ENCODE measurements at regions not wholly inside any gene's neighbourhood (a gene's known extent, or its start where the extent isn't known, plus 50 kb on each side); places are given as distances from the start of the nearest gene placed in this dataset.

DNA sequence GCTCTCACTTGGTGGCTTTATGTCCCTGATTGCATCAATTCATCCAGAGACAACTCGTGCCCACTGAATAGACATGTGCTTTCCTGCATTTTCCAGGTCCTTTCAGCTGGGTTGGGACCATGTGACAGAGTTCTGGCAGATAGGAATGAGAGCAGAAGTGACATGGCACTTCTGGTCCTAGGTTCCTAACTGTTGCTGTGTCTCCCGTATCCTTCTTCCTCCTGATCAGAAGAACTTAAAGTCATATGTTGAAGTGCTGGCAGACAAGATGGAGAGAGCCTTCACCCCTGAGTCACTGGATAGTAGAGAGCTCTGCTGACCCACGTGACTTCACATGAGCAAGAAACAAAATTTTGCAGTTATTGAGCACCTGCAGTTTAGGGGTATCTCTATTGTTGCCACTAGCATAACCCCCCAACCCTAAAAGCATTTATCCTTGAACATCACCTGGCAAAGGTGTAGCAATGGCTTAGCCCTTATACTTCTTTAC lies 80.0 kb downstream of the NREP start:
- DNase-seq = peak in 1 of 3 donors; percentile 28

DNA sequence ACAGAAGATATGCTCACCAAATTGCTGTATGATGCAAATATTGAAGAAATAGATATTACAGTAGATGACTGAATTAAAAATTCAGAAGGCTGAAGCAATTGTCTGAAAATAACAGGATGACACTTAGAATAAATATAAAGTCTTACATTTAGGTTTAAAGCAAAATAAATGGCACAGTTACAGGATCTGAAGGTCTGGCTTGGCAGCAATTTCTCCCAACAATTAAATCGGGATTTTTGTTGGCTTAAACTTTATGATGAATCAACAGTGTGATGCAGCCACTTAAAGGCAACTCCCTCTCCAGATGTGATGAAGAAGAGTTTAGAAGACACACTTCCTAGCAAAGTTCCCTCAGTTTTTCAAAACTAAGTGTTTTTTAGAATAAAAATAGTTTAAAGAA lies 80.5 kb downstream of the NREP start:
- peak in 1 of 3 donors; percentile 63 for DNase-seq

DNA sequence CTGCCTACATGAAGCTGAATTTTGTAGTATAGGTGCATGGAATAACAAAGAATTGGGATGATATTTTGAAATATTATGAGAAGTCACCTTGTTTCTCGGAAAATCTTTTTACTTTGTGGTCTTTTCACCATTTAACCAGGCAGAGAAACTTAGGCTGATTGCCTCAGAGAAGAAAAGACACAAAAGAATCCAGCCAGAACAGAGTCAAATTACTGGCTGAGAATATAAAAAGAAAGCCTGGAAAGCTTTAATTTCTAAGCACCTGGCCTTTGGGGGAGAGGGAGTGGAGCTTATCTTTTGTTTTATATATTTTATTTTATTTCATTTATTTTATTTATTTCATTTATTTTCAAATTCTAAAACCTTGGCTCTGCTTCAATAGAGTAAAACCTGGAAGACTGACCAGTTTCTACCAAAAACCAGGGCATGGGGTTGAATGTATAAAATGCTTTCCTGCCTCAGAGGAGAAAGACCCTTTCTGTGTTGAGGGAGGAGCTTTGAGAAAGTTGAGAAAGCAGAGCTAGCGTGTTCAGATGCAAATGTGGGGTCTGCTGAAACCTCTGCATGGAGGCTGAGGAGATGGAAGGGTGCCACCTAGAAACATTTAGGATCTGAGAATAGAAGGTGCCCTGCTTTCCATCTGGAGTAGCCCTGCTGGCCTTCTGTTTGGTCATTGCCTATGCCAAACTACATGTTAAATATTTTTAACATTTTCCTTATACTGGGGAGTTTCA lies 81.6 kb downstream of the NREP start:
- DNase-seq = peak in 1 of 3 donors; percentile 48

DNA sequence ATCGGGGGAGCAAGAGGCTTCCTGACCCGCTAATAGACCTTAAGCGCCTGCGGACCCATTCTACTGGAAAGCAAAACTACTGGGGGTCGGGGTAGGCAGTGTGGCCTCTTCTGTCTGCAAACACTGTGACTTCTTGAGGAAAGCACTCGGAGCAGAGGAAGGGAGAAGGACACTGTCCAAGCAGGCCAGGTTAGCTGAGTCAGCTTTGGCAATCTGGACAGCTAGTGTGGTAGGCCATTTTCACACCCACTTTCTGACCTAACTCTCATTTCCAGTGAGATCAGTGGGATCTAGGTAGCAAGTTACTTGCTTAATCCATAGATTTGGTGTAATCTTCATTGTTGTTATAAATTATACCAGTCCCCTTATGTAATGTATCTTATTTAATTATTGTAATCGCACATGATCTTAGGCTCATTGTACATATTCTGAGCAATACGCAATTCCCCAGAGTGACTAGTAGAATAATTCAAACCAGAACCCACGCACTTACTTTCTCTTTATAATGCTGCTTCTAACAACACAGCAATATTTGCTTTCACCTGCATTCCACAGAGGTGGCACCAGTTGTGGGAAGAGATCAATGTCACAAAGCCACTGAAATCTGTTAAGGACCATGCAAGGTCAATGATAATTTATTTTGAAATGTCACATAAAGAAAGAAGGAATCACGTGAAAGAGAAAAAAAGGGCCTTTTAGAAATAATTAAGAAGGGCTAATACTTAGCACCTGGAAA lies 82.9 kb downstream of the NREP start:
- DNase-seq = peak in 2 of 3 donors; percentile 63 to 69

DNA sequence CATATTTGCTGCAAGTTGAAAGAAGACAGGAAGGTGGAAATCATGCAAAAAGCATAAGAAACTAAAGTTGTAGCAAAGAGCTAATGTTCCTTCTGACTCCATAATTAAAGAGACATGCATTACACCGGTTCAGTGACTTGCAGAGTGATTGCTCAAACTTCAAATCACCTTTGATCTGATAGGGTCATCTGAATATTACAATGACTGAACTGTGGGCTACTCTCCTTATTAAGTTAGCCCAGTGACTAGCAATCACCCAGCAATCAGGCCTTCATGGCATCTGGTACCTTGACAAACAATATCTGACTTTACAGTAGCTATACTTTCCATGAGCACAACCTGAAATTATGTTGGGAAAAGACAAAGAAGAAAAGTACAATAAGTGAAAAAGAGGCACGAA lies 84.9 kb downstream of the NREP start:
- DNase-seq = no peak

DNA sequence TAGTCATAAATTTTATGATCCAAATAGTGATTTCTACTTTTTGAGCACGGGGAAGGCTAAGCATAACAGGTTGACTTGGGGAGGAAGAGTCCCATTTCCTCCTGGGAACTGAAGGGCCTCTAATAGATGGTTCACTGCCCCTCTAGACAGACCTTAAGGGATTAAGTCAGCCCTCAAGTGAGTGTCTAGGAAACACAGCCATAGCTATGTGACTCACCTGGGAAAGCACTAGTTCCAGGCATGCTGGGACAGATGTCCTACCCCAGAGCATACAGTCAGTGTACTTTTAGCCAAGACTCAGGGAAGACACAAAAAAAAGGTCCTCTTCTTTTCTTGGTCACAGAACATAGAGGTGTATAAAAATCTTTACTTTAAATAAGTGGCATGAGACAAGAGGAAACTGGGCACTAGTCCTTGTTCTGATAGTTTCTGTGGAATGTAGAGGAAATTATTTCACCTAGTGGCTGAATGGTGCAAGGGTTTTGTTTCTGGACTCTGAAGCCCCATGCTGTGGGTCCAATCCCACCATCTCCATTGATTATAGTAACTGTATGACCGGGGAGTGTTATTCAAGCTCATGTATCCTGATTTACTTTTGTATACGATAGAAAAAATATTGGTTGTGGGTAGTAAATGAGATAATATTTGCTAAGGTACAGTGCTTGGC lies 86.0 kb downstream of the NREP start:
- DNase-seq = no peak

DNA sequence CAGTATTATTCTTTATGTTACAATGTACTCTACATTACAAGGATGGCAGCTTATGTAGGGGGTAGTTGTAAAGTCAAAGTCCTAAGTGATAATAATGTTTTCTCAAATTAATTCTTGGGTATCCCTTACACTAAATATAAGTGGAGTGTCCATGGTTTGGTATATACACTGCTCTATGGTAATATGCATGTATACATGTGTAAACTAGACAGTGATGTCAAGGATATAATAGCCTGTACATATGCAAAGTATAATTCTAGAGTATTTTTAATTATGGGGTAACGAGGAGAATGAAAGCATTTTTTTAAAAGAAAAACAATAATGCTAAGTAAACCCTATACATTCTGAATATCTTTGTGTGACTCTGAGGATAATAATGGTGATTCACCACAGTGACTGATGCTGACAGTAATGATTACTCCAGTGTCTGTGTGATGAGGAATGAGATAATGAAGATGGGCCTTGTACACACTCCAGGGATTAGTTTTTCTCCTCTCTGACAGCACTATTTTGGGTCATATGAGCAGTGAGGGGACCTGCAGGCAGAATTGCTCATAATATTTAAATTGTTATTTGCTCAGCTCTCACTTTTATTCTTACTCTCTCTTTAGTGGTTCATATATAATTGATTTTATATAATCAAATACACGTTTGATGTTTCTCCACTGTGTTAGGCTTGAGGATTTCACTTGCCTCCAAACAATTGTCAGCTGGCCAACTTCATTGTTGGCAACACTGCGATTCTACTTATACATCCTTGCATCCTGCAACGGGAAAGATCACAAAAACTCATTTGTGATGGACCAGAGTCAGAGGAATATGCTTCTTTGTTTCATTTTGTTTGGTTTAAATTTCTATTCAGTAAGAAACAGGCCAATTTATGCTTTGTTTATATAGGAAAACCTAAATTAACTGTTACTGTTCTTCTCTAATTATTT lies 88.2 kb downstream of the NREP start:
- peak in 1 of 3 donors; percentile 17 for DNase-seq

DNA sequence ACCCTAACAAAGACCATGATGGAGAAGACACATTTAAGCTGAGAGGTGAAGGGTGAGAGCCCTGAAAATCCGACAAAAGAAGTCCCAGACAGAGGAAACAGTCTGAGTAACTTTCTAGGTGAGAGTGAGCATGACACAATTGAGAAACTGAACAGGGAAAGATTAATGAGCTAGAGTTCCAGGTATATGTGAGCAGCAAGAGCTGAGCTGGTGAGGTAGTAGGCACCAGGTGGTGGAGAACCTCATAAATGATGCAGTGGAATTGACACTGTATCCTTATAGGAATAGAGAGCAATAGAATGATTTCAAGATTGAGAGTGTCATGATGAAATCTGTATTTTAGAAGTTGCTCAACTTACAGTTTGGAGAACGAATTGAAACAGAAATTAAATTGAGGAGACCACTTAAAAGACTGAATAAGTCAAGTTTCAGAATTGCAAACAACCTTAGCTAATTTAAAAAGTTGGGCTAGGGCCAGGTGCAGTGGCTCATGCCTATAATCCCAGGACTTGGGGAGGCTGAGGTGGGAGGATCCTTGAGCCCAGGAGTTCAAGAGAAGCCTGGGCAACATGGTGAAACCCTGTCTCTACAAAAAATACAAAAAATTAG lies 89.8 kb downstream of the NREP start:
- no peak for DNase-seq

DNA sequence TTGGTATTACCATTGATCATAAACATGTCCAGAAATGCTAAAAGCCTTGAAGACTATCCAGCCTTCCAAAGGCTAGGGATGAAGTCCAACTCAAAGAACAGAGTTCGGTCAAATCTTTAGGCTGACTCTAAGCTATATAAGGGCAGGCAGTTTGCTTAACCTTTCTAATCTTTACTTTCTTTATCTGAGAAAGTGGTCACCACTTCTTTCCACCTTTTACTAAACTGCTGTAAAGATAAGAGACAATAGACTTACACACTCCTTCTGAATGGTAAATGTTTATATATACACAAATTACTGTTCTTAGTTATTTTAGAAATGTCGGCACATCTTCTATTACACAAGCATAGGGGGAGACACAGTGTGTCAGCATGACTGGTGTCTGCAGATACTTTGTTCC lies 100.4 kb downstream of the NREP start:
- no peak for DNase-seq

DNA sequence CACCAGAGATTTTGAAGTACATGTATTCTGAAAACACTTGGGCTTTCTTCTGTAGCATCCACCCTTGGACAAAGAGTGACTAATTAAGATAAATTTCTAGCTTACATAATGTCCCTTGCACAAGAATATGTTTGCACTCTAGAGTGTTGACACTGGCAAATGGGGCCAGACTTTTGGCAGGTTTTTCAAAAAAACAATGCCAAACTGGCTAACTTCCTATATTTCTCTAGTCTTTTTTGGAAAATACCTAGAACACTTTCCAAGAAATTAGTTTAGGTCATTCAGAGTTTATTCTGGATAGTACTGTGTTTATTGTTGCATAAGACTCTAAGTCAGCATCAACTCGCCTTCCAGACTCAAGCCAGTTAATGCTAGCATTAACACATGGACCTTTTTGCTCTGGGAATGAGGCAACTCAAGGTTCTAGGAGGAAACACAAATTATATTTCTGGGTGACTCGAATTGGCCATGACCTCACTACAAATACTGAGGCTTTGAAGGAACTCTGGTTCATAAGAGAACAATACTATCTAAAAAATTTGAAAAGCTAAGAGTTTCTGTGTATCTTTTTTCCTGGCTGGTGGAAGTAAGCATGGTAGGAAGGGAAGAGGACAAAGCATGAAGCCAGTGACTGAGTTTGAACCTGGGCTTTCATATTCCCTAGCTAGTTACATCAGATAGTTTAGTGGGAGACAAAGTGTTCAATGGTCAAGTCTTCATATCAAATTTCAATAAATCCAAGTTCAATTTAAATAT lies 101.6 kb downstream of the NREP start:
- peak in 1 of 3 donors; percentile 60 for DNase-seq

DNA sequence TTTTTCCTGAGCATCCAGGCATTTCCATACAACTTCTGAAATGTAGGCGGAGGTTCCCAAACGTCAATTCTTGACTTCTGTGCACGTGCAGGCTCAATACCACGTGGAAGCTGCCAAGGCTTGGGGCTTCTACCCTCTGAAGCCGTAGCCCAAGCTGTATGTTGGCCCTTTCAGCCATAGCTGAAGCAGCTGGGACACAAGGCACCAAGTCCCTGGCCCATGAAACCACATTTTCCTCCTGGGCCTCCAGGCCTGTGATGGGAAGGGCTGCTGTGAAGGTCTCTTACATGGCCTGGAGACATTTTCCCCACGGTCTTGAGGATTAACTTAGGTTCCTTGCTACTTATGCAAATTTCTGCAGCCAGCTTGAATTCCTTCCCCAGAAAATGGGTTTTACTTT lies 103.6 kb downstream of the NREP start:
- DNase-seq = no peak

DNA sequence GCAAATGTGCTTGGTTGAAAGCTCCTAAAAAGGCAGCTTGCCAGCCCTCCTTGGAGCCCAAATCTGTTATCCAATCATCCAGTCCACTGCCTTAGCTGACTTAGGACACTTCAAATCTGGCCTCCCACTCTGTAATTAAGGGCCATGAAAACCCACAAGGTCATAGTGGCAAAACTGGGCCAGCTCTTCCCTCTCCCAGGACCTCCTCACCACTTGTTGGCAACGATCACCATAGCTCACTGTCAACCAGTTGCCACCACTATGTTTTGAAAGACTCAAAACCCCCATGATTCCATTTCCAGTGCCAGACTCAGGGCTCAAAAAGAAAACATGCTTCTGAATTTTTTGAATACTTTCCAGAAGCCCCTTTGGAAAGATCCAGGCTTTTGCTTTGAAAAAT lies 107.5 kb downstream of the NREP start:
- DNase-seq = no peak

DNA sequence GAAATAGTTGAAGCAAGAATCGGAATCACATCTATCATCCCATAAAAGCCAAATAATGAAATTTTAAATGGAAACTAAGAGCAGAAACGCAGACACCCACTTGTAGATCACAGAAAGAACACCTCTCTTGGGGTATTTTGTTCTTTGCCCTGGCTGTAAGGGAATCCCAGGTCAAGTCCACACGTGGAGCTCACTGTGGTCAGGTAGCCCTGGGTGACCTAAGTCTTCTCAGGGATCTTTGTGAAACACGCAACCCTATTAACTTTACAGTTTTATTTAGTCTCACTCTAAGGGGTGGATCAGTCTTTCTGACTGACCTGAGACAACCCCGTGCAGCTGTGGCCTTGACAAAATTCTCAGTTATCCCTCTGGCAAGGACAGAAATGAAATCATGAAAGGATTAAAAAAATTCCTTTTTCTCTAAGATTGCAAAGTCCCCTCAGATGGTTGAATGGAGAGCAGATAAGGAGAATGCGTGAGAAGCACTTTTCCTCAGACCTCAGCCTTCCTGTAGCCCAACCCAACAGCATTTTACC lies 111.6 kb downstream of the NREP start:
- peak in 1 of 3 donors; percentile 19 for DNase-seq

DNA sequence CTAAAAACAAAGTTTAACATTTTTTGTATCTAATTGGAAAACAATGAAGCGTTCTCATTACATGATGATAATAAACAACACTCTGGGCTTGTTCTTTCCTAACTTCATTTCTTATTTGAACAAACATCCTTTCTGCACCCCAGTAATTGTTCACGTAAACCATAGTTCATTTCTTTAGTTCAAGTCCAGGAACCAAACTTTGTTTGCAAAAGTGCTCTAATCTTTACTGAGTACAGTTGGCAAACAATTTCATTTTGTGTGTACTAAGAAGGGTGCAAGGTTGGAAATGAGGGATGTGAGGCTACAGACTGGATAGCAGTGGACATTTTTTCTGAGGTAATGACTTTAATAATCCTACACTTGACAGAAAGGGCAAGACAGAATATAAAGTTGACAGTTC lies 113.5 kb downstream of the NREP start:
- DNase-seq = no peak

DNA sequence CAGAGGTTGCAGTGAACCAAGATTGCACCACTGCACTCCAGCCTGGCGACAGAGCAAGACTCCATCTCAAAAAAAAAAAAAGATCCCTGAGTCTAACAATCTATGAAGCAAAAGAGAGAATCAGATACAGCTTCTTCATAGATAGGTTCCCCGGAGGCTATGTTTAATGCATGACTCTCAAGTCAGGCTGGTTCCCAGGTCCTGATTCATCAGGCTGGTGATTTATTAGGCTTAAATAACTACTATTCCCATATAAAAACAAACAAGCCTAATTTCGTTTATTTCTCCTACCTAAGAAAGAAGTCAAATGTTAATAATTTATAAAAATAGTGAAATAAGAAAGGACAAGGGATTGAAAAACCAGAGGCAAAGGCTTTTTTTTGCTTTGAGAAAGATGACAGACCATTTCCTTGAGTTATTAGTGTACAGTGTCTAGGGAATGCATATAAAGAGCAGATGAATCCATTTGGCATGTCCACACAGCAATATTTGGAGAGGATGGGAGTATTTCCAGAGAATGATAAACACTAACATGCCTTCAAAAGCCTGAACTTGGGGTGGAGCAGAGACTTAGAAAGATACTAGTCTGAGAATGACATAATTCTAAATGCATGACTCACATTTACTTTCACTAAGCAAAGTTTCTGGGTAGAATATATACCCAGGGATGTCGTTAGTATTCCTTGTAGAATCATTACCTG lies 115.3 kb downstream of the NREP start:
- DNase-seq = peak; percentile 58 to 86 (median 70)

DNA sequence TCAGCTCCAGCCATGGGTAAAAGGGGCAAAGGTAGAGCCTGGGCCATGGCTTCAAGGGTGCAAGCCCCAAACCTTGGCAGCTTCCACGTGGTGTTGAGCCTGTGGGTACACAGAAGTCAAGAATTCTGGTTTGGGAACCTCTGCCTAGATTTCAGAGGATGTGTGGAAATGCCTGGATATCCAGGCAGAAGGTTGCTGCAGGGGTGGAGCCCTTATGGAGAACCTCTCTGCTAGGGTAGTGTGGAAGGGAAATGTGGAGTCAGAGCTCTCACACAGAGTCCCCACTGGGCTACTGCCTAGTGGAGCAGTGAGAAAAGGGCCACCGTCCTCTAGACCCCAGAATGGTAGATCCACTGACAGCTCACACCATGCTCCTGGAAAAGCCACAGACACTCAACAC lies 117.1 kb downstream of the NREP start:
- DNase-seq = no peak

DNA sequence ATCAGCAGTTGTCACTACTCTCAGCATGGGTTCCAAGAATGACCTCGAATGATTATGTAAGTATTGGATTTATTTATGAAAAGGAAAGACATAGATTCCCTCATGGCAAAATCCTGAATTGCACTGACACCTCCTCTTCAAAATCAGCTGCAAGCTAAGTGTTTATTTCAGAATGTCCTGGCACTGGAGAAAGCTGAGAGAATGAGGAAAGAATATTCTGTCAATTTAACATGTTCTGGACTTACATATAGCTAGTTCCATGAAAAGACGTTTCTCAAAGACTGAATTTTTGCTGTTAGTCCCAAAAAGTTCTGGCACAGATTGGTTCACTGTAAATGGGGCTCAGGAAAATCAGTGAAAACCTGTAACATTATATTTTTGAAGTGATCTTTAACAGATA lies 120.3 kb downstream of the NREP start:
- peak in 1 of 3 donors; percentile 34 for DNase-seq

DNA sequence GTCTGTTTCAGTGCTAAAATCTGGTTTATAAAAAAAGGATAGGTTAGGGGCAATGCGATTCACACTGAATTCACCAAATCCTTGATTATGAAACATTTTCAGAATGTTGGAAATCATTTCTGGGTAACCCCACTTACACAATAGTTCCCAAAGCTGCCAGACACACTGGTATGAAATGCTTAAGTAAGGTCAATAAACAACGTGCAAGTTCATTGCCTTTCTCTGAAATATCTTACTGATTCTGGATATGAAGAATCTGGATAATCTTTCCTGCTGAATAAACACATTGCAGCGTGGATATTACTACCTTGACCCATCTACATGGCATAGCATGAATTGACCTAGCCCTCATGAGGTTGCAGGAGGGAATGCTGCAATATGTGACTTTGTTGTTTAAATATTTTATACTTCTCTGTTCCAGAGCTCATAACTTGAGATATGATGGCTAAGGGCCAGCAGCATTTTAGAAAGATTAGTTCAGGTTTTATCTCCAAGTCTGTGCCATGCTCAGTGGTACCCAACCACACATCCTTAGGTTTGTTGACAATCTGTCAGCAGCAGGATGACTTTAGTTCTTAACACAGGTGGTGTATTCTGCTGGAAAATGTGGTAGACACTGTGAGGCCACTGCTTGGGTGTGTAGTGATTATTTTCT lies 121.0 kb downstream of the NREP start:
- DNase-seq = peak in 1 of 3 donors; percentile 20
